Lower leg skin (tissue), 4 donors: ENCODE measurements at regions not wholly inside any gene's neighbourhood (a gene's known extent, or its start where the extent isn't known, plus 50 kb on each side); places are given as distances from the start of the nearest gene placed in this dataset.

Experiments used
- DNase-seq, 2 donors: peaks; one replicate each; pipeline ENCODE4 v3.0.0-alpha.2; 2019; ENCODE audit warnings: low spot score in 2 of 2
- H3K4me3 ChIP-seq: fragments of 200-600 bp; sonication (generic); 2 replicates; pipeline ENCODE4 v1.5.1; 2017; ENCODE audit warnings: mild to moderate bottlenecking, low read depth; ENCODE audit not compliant: poor library complexity, severe bottlenecking
- CTCF ChIP-seq, 3 donors: fragments of 450-650 bp; IDR thresholded peaks; one replicate each; pipeline ENCODE4 v1.5.1; 2016; ENCODE audit warnings: antibody characterized with exemption in 3 of 3, mild to moderate bottlenecking in 3 of 3, moderate library complexity in 2 of 3
- POLR2A ChIP-seq, 2 donors: fragments of 450-650 bp; IDR thresholded peaks; one replicate each; pipeline ENCODE4 v1.6.1; 2016 to 2017; ENCODE audit warnings: antibody characterized with exemption in 2 of 2, mild to moderate bottlenecking in 1 of 2, moderate library complexity in 1 of 2
- whole genome bisulfite sequencing, 2 donors: methylation state at CpG; one replicate each; pipeline ENCODE4 v1.1.5; 2018; 5-methylcytosine and 5-hydroxymethylcytosine counted together
- intact Hi-C: fragments of 100-400 bp; cut with DNase I; formaldehyde crosslinking; loops from one replicate; pipeline ENCODE4 v1.15.0; 2023; ENCODE audit warnings: low total_unique reads

- TF ChIP-seq CTCF (IDR thresholded peaks at IDR 0.05) (no peak), POLR2A (IDR thresholded peaks at IDR 0.05) (no peak)
- 57 to 61% methylated on average over 2 of the region's 2 CpGs for WGBS, 2 donors
- no peak for DNase-seq
- no peak overlapping the region for H3K4me3 ChIP-seq
- intact Hi-C loops: no loop called here
Measured at GRCh38 chrX:38985945-38986344, 184.7 kb downstream of the MID1IP1 start.

GRCh38 chrX:38986586-38986985 is 185.3 kb downstream of the MID1IP1 start:
- TF ChIP-seq POLR2A (IDR thresholded peaks at IDR 0.05) (no peak), CTCF (IDR thresholded peaks at IDR 0.05) (no peak)
- no peak overlapping the region for H3K4me3 ChIP-seq
- intact Hi-C loops: no loop called here
- 57 to 81% methylated on average over 3 of the region's 3 CpGs for WGBS, 2 donors
- DNase-seq: no peak

- intact Hi-C loops: no loop called here
- no peak for TF ChIP-seq POLR2A (IDR thresholded peaks at IDR 0.05)
- no peak for TF ChIP-seq CTCF (IDR thresholded peaks at IDR 0.05)
- H3K4me3 ChIP-seq: no peak overlapping the region
- WGBS, 2 donors: 62 to 71% methylated on average over 4 of the region's 4 CpGs
- no peak for DNase-seq
Measured at GRCh38 chrX:38987198-38987651, 186.0 kb downstream of the MID1IP1 start.

GRCh38 chrX:38988301-38988700 is 187.0 kb downstream of the MID1IP1 start:
- intact Hi-C loops: no loop called here
- 63 to 77% methylated on average over 2 of the region's 2 CpGs for whole genome bisulfite sequencing, 2 donors

GRCh38 chrX:38989076-38989475 is 187.8 kb downstream of the MID1IP1 start:
- TF ChIP-seq CTCF (IDR thresholded peaks at IDR 0.05) (no peak), POLR2A (IDR thresholded peaks at IDR 0.05) (no peak)
- H3K4me3 ChIP-seq: no peak overlapping the region
- whole genome bisulfite sequencing, 2 donors: 21 to 50% methylated on average over 1 of the region's 1 CpG
- intact Hi-C loops: no loop called here
- no peak for DNase-seq

More at GRCh38 chrX:38988301-38988700, 187.0 kb downstream of the MID1IP1 start:
- no peak for DNase-seq
- TF ChIP-seq CTCF (IDR thresholded peaks at IDR 0.05): no peak
- no peak for TF ChIP-seq POLR2A (IDR thresholded peaks at IDR 0.05)
- no peak overlapping the region for H3K4me3 ChIP-seq
